SK-N-SH treated with all-trans-retinoic acid at 6 μM for 48 hours (cell line): ENCODE measurements at regions not wholly inside any gene's neighbourhood (a gene's known extent, or its start where the extent isn't known, plus 50 kb on each side); places are given as distances from the start of the nearest gene placed in this dataset.

Experiments
- ATAC-seq: fragments of 200-7000 bp; cut with Tn5 transposase; 3 replicates; pipeline ENCODE4 v1.9.1; 2020; ENCODE audit warnings: mild to moderate bottlenecking, moderate library complexity
- ARNTL ChIP-seq: fragments of 450-650 bp; formaldehyde crosslinking; IDR thresholded peaks from 2 replicates; pipeline ENCODE4 v1.5.0; 2020; ENCODE audit warnings: low read depth, mild to moderate bottlenecking, moderate library complexity, borderline replicate concordance
- BACH2 ChIP-seq: fragments of 250-450 bp; sonication (Bioruptor Pico); IDR thresholded peaks from 2 replicates; pipeline ENCODE4 v1.9.0; 2021; ENCODE audit warnings: mild to moderate bottlenecking, borderline replicate concordance
- CREB5 ChIP-seq: fragments of 250-450 bp; sonication (Bioruptor Pico); IDR thresholded peaks from 2 replicates; pipeline ENCODE4 v1.5.1; 2020; ENCODE audit warnings: low read depth, mild to moderate bottlenecking, moderate library complexity
- CSDC2 ChIP-seq: fragments of 250-450 bp; sonication (Bioruptor Pico); IDR thresholded peaks from 2 replicates; pipeline ENCODE4 v1.5.0; 2020; ENCODE audit warnings: mild to moderate bottlenecking, moderate library complexity
- CSRNP3 ChIP-seq: fragments of 250-450 bp; sonication (Bioruptor Pico); IDR thresholded peaks from 2 replicates; pipeline ENCODE4 v1.5.1; 2021; ENCODE audit warnings: mild to moderate bottlenecking, moderate library complexity
- ESRRG ChIP-seq: fragments of 250-450 bp; sonication (Bioruptor Pico); IDR thresholded peaks from 2 replicates; pipeline ENCODE4 v1.6.1; 2021; ENCODE audit warnings: mild to moderate bottlenecking
- ISL1 ChIP-seq: fragments of 250-450 bp; sonication (Bioruptor Pico); IDR thresholded peaks from 2 replicates; pipeline ENCODE4 v2.1.2; 2022; ENCODE audit warnings: mild to moderate bottlenecking, moderate library complexity
- OSR1 ChIP-seq: fragments of 250-450 bp; sonication (Bioruptor Pico); IDR thresholded peaks from 2 replicates; pipeline ENCODE4 v1.8.0; 2022; ENCODE audit warnings: moderate library complexity, mild to moderate bottlenecking, inconsistent platforms
- PATZ1 ChIP-seq: fragments of 250-450 bp; sonication (Bioruptor Pico); IDR thresholded peaks from 2 replicates; pipeline ENCODE4 v1.8.0; 2020; ENCODE audit warnings: mild to moderate bottlenecking, moderate library complexity, borderline replicate concordance
- PPARA ChIP-seq: fragments of 250-450 bp; sonication (Bioruptor Pico); IDR thresholded peaks from 2 replicates; pipeline ENCODE4 v1.5.0; 2020; ENCODE audit warnings: mild to moderate bottlenecking, borderline replicate concordance
- RARB ChIP-seq: fragments of 250-450 bp; sonication (Bioruptor Pico); IDR thresholded peaks from 2 replicates; pipeline ENCODE4 v1.8.0; 2021; ENCODE audit warnings: mild to moderate bottlenecking, moderate library complexity
- SNAI2 ChIP-seq: fragments of 250-450 bp; sonication (Bioruptor Pico); IDR thresholded peaks from 2 replicates; pipeline ENCODE4 v1.5.0; 2020; ENCODE audit warnings: mild to moderate bottlenecking, moderate library complexity
- TCF4 ChIP-seq: fragments of 250-450 bp; sonication (Bioruptor Pico); IDR thresholded peaks from 2 replicates; pipeline ENCODE4 v1.8.0; 2021; ENCODE audit warnings: mild to moderate bottlenecking, moderate library complexity, borderline replicate concordance
- TOX ChIP-seq: fragments of 250-450 bp; sonication (Bioruptor Pico); IDR thresholded peaks from 2 replicates; pipeline ENCODE4 v1.8.0; 2021; ENCODE audit warnings: mild to moderate bottlenecking, moderate library complexity, borderline replicate concordance
- ZC3H10 ChIP-seq: fragments of 250-450 bp; sonication (Bioruptor Pico); IDR thresholded peaks from 2 replicates; pipeline ENCODE4 v1.5.1; 2021; ENCODE audit warnings: mild to moderate bottlenecking, moderate library complexity
- ZFP3 ChIP-seq: fragments of 250-450 bp; sonication (Bioruptor Pico); IDR thresholded peaks from 2 replicates; pipeline ENCODE4 v1.5.0; 2020; ENCODE audit warnings: mild to moderate bottlenecking, moderate library complexity
- ZFP30 ChIP-seq: fragments of 450-650 bp; formaldehyde crosslinking; IDR thresholded peaks from 2 replicates; pipeline ENCODE4 v1.5.0; 2022; ENCODE audit warnings: mild to moderate bottlenecking, moderate library complexity
- ZNF565 ChIP-seq: fragments of 450-650 bp; formaldehyde crosslinking; conservative IDR thresholded peaks from 2 replicates; pipeline ENCODE4 v1.5.0; 2020; ENCODE audit warnings: low read depth, mild to moderate bottlenecking, moderate library complexity
- ZNF70 ChIP-seq: fragments of 450-650 bp; formaldehyde crosslinking; IDR thresholded peaks from 2 replicates; pipeline ENCODE4 v1.5.0; 2020; ENCODE audit warnings: mild to moderate bottlenecking, moderate library complexity
- ZNF8 ChIP-seq: fragments of 450-650 bp; formaldehyde crosslinking; IDR thresholded peaks from 2 replicates; pipeline ENCODE4 v1.5.0; 2020; ENCODE audit warnings: mild to moderate bottlenecking, moderate library complexity
- TF ChIP-seq, protein P1 (sequence below): fragments of 250-450 bp; sonication (Bioruptor Pico); IDR thresholded peaks from 2 replicates; pipeline ENCODE4 v1.5.0; 2020; ENCODE audit warnings: mild to moderate bottlenecking, moderate library complexity
- TF ChIP-seq, protein P2 (sequence below): fragments of 250-450 bp; sonication (Bioruptor Pico); IDR thresholded peaks from 2 replicates; pipeline ENCODE4 v1.8.0; 2021; ENCODE audit warnings: low read depth, mild to moderate bottlenecking, moderate library complexity, borderline replicate concordance

GRCh38 chr21:15968776-15969310, 239.1 kb downstream of the USP25 start:
- no peak for ATAC-seq
- TF ChIP-seq ISL1 (CRISPR knock-in tag): no peak
- TF ChIP-seq, protein P1, sequence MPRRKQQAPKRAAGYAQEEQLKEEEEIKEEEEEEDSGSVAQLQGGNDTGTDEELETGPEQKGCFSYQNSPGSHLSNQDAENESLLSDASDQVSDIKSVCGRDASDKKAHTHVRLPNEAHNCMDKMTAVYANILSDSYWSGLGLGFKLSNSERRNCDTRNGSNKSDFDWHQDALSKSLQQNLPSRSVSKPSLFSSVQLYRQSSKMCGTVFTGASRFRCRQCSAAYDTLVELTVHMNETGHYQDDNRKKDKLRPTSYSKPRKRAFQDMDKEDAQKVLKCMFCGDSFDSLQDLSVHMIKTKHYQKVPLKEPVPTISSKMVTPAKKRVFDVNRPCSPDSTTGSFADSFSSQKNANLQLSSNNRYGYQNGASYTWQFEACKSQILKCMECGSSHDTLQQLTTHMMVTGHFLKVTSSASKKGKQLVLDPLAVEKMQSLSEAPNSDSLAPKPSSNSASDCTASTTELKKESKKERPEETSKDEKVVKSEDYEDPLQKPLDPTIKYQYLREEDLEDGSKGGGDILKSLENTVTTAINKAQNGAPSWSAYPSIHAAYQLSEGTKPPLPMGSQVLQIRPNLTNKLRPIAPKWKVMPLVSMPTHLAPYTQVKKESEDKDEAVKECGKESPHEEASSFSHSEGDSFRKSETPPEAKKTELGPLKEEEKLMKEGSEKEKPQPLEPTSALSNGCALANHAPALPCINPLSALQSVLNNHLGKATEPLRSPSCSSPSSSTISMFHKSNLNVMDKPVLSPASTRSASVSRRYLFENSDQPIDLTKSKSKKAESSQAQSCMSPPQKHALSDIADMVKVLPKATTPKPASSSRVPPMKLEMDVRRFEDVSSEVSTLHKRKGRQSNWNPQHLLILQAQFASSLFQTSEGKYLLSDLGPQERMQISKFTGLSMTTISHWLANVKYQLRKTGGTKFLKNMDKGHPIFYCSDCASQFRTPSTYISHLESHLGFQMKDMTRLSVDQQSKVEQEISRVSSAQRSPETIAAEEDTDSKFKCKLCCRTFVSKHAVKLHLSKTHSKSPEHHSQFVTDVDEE (CRISPR knock-in tag): no peak
- no peak for TF ChIP-seq PATZ1 (CRISPR knock-in tag)
- TF ChIP-seq ZNF70 (CRISPR knock-in tag): no peak
- no peak for TF ChIP-seq ZFP3
- TF ChIP-seq CSRNP3: no peak
- no peak for TF ChIP-seq OSR1 (CRISPR knock-in tag)
- TF ChIP-seq ZNF8 (CRISPR knock-in tag): no peak
- TF ChIP-seq CREB5 (CRISPR knock-in tag): no peak
- TF ChIP-seq ZNF565: no peak
- TF ChIP-seq RARB (CRISPR knock-in tag): no peak
- TF ChIP-seq ZFP30 (CRISPR knock-in tag): no peak

- no peak for ATAC-seq
- TF ChIP-seq BACH2 (CRISPR knock-in tag) (no peak), ZFP3 (no peak), SNAI2 (CRISPR knock-in tag) (no peak), ISL1 (CRISPR knock-in tag) (no peak), OSR1 (CRISPR knock-in tag) (no peak), CSRNP3 (no peak), TCF4 (CRISPR knock-in tag) (no peak), ZFP30 (CRISPR knock-in tag) (no peak), PPARA (CRISPR knock-in tag) (no peak), ZC3H10 (no peak), RARB (CRISPR knock-in tag) (no peak), ESRRG (CRISPR knock-in tag) (no peak), ZNF565 (no peak), TOX (CRISPR knock-in tag) (no peak), CSDC2 (no peak), ARNTL (CRISPR knock-in tag) (no peak), PATZ1 (CRISPR knock-in tag) (no peak)
- TF ChIP-seq, protein P2, sequence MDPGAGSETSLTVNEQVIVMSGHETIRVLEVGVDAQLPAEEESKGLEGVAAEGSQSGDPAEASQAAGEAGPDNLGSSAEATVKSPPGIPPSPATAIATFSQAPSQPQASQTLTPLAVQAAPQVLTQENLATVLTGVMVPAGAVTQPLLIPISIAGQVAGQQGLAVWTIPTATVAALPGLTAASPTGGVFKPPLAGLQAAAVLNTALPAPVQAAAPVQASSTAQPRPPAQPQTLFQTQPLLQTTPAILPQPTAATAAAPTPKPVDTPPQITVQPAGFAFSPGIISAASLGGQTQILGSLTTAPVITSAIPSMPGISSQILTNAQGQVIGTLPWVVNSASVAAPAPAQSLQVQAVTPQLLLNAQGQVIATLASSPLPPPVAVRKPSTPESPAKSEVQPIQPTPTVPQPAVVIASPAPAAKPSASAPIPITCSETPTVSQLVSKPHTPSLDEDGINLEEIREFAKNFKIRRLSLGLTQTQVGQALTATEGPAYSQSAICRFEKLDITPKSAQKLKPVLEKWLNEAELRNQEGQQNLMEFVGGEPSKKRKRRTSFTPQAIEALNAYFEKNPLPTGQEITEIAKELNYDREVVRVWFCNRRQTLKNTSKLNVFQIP (CRISPR knock-in tag): no peak
- TF ChIP-seq, protein P1 (CRISPR knock-in tag): no peak
Measured at GRCh38 chr21:15976807-15977206, 247.0 kb downstream of the USP25 start.
